GM10266 (cell line): ENCODE measurements at regions not wholly inside any gene's neighbourhood (a gene's known extent, or its start where the extent isn't known, plus 50 kb on each side); places are given as distances from the start of the nearest gene placed in this dataset.

ENCODE experiments used
- DNase-seq: peaks from one replicate; pipeline ENCODE4 v3.0.0; 2012; ENCODE audit errors: extremely low spot score
- TF ChIP-seq, protein P1 (sequence below): IDR thresholded peaks from 2 replicates; pipeline ENCODE4 v1.5.1; 2012; ENCODE audit warnings: mild to moderate bottlenecking, low read depth; ENCODE audit not compliant: control insufficient read depth, insufficient read depth; ENCODE audit errors: missing control alignments

DNA sequence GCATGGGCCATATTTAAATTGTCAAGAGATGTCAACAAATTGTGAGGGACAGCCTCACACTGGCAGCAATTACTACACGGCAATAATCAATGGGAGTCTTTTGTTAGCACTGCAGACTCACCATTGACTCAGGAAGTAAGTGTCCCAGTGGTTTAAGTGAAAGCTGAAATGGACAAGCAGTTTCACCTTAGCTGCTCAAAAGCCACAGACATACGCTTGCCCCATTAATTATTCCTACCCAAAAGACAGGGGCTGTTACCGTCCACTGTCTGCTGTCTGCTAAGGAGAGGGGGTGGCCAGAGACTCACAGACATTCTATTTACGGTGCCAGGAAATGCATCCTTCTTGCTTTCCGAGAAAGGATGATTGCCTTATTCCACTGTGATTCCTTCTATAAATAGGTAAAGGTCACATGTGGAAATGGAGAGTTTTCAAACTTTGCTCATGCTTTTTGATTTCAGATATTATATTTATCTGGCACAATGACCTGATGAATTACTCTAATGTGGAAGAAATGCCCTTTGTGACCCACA lies 309.7 kb upstream of the NFE2L3 start:
- no peak for DNase-seq
- TF ChIP-seq, protein P1, sequence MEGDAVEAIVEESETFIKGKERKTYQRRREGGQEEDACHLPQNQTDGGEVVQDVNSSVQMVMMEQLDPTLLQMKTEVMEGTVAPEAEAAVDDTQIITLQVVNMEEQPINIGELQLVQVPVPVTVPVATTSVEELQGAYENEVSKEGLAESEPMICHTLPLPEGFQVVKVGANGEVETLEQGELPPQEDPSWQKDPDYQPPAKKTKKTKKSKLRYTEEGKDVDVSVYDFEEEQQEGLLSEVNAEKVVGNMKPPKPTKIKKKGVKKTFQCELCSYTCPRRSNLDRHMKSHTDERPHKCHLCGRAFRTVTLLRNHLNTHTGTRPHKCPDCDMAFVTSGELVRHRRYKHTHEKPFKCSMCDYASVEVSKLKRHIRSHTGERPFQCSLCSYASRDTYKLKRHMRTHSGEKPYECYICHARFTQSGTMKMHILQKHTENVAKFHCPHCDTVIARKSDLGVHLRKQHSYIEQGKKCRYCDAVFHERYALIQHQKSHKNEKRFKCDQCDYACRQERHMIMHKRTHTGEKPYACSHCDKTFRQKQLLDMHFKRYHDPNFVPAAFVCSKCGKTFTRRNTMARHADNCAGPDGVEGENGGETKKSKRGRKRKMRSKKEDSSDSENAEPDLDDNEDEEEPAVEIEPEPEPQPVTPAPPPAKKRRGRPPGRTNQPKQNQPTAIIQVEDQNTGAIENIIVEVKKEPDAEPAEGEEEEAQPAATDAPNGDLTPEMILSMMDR: no peak

DNA sequence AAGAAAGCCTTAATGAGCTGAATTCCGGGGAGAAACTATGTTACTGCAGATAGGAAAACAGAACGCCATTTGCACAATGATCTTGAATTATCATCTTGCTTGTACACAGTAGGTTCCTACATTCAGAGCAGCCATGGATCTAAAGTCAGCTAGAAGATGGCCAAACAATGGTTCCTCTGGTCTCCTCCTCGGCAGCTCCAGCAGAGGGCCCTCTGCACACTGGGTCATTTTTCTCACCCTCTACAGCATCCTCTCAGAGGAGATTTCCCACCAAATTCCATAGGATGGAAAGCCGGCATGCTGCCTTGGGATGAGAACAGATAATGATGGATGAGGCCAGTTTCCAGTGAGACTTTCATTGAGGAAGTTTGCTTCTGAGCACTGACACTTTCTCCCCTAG lies 308.5 kb upstream of the NFE2L3 start:
- DNase-seq: no peak
- TF ChIP-seq, protein P1: no peak

DNA sequence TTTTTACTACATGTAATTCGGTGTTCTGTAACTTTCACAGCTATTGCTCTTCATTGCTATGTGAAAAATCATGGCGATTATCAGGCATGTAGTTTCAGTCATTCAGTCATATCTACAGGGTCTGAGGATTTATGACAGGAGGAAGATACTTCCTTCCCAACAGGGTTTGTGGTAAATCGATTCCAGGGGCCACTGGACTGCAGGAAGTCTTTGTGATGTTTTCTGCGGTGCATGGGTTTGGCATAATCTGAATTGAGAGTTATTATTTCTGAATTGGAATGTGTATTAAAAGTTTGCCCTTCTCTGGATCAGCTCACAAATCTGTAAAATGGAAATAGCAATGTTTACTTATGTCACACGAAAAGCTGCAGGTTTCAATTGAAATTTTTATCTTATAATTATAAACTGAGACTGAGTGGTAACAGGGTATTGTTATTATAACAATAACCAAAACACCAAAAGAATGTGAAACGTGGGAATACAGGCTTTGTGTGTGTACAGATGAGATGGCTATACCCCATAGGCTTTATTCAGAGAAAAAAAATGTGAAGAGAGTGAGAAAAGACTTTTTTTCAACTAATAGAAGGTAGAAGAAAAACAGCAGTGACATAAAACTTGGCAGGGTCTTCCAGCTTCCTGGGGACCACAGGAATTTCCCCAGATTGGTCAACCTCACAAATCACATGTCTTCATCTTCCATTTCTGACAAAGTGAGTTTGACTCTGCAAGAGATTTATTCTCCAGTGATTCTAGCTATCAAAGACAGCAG lies 307.7 kb upstream of the NFE2L3 start:
- TF ChIP-seq, protein P1: no peak
- no peak for DNase-seq

DNA sequence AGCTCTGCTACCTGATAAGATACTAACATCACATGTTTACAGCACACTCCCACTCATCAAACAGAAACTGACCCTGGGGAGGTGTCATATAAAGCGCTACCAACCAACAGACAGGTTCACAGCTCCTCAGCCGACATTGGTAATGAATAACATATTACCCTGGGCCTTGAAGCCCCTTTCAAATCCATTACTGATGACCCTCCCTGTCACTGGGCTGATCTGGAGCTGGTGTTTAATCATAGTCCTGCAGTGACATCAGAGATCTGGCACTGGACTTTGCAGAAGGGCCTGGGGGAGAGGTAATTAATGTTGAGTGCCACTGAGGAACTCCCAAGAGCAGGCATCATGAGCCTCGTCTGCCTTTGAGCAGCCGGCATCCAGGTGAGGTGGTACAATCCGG lies 306.5 kb upstream of the NFE2L3 start:
- TF ChIP-seq, protein P1: no peak
- DNase-seq: no peak

DNA sequence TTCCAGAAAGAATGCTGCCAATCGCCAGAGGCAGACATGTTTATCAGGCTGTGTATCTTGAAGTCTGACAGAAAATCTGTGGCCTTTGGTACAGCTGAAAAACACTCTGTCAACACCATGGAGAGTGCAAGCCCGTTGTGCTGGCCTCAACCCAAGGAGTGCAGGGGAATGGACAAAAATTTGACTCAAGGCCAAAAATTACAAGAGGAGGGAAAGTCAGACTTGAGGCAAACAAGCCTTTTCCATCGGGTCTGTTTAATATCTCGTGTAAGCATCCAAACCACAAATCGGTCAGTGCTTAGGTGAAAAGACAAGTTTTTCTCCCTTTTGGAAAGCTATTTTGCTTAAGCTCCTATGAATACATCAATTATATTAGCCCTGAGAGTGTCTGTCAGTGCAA lies 305.3 kb upstream of the NFE2L3 start:
- no peak for DNase-seq
- TF ChIP-seq, protein P1: no peak

DNA sequence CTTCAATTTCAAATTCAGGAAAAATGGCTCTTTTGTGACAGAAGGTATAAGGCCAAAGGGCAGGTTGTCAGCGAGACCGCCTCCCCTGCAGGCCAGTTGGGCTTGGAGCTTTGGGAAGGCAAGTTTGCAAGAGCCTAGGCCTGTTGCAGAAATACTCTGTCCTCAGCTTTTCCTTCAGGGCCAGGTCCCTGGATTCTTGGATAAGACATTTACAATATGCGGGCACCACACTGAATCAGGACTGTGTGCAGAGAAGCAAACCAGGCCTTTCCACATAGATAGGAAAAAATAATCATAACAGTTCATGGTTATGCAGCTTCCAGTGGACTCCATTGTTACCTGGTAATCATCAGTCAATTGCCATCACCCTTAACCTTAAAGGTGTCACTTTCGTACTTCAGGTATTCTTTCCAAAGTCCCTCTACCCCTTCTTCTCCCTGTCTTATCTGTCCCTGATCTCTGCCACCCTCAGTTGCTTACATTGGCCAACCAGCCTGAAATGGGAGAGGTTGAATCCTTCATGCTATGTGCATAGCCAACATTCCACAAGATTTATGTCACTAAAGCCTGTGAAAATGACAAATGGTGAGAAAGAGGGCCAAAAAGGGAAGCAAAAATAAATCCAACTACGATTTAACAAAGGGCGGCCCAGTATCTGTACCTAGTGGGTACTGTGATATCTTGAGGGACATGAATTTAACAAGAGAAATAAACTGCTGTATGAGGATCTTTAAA lies 304.5 kb upstream of the NFE2L3 start:
- TF ChIP-seq, protein P1: no peak
- DNase-seq: no peak
